HEK293 (cell line): ENCODE measurements at regions not wholly inside any gene's neighbourhood (a gene's known extent, or its start where the extent isn't known, plus 50 kb on each side); places are given as distances from the start of the nearest gene placed in this dataset.

Experiments
- CTCF ChIA-PET: fragments of 350-600 bp; formaldehyde crosslinking; extraction: SDS; loops from one replicate; lab custom pipeline; 2021; ENCODE audit warnings: antibody characterized with exemption; lab: Yijun Ruan, JAX
- POLR2A ChIA-PET: fragments of 300-600 bp; formaldehyde crosslinking; extraction: SDS; loops from one replicate; lab custom pipeline; 2020; ENCODE audit warnings: antibody characterized with exemption, inconsistent platforms; lab: Yijun Ruan, JAX
- H3K27ac ChIP-seq: fragments of 200-500 bp; sonication (Bioruptor generic); 2 replicates; pipeline ENCODE4 v1.5.1; 2014; ENCODE audit warnings: low read depth, low read length, control low read depth, inconsistent platforms; ENCODE audit errors: extremely low read depth
- H3K36me3 ChIP-seq, 2 experiments: fragments of 200-500 bp in 1 of 2; sonication (Bioruptor generic) in 1 of 2; 1 replicate in 1 of 2; 2 replicates in 1 of 2; pipeline ENCODE4 v1.5.1; 2014 to 2017; ENCODE audit warnings: inconsistent platforms in 2 of 2, low read length in 2 of 2; ENCODE audit not compliant: control insufficient read depth in 2 of 2, insufficient read depth in 1 of 2
- H3K4me1 ChIP-seq: fragments of 200-500 bp; sonication (Bioruptor generic); 2 replicates; pipeline ENCODE4 v1.5.1; 2014; ENCODE audit warnings: mild to moderate bottlenecking, low read length, inconsistent platforms; ENCODE audit not compliant: control insufficient read depth, insufficient read depth
- H3K4me3 ChIP-seq: 2 replicates; pipeline ENCODE4 v1.5.1; 2011; ENCODE audit warnings: low read depth, mild to moderate bottlenecking, control low read depth, low read length, moderate library complexity
- H3K9me3 ChIP-seq: fragments of 200-500 bp; sonication (Bioruptor generic); 2 replicates; pipeline ENCODE4 v1.5.1; 2014; ENCODE audit warnings: low read depth, low read length, inconsistent platforms; ENCODE audit not compliant: control insufficient read depth, insufficient read depth
- ATF2 ChIP-seq: fragments of 450-650 bp; formaldehyde crosslinking; IDR thresholded peaks from 2 replicates; pipeline ENCODE4 v1.5.1; 2016; ENCODE audit warnings: missing biosample characterization, missing genetic modification characterization, low read depth
- BCL11A ChIP-seq: fragments of 450-650 bp; formaldehyde crosslinking; IDR thresholded peaks from 2 replicates; pipeline ENCODE4 v1.5.1; 2016; ENCODE audit warnings: low read depth, missing biosample characterization, missing genetic modification characterization
- MZF1 ChIP-seq: fragments of 450-650 bp; formaldehyde crosslinking; IDR thresholded peaks from 2 replicates; pipeline ENCODE4 v1.5.1; 2017; ENCODE audit warnings: missing biosample characterization, missing genetic modification characterization, borderline replicate concordance
- PATZ1 ChIP-seq: fragments of 450-650 bp; formaldehyde crosslinking; IDR thresholded peaks from 2 replicates; pipeline ENCODE4 v1.5.1; 2016; ENCODE audit warnings: missing biosample characterization, missing genetic modification characterization
- SALL2 ChIP-seq: fragments of 450-650 bp; formaldehyde crosslinking; IDR thresholded peaks from 2 replicates; pipeline ENCODE4 v1.5.0; 2017; ENCODE audit warnings: missing biosample characterization, mild to moderate bottlenecking, missing genetic modification characterization, borderline replicate concordance
- ZNF112 ChIP-seq: fragments of 450-650 bp; formaldehyde crosslinking; IDR thresholded peaks from 2 replicates; pipeline ENCODE4 v1.5.0; 2017; ENCODE audit warnings: missing biosample characterization, missing genetic modification characterization
- ZNF146 ChIP-seq: fragments of 450-650 bp; formaldehyde crosslinking; IDR thresholded peaks from 2 replicates; pipeline ENCODE4 v1.5.1; 2016; ENCODE audit warnings: missing biosample characterization, missing genetic modification characterization
- ZNF174 ChIP-seq: fragments of 450-650 bp; formaldehyde crosslinking; IDR thresholded peaks from 2 replicates; pipeline ENCODE4 v1.5.0; 2017; ENCODE audit warnings: missing biosample characterization, mild to moderate bottlenecking, missing genetic modification characterization
- ZNF184 ChIP-seq: fragments of 450-650 bp; IDR thresholded peaks from 2 replicates; pipeline ENCODE4 v1.5.1; 2018; ENCODE audit warnings: missing biosample characterization, mild to moderate bottlenecking, missing genetic modification characterization
- ZNF2 ChIP-seq: fragments of 450-650 bp; formaldehyde crosslinking; IDR thresholded peaks from 2 replicates; pipeline ENCODE4 v1.5.1; 2016; ENCODE audit warnings: missing biosample characterization, missing genetic modification characterization
- ZNF239 ChIP-seq: fragments of 450-650 bp; formaldehyde crosslinking; IDR thresholded peaks from 2 replicates; pipeline ENCODE4 v1.5.1; 2016; ENCODE audit warnings: missing biosample characterization, missing genetic modification characterization
- ZNF366 ChIP-seq: fragments of 450-650 bp; formaldehyde crosslinking; conservative IDR thresholded peaks from 2 replicates; pipeline ENCODE4 v1.5.1; 2016; ENCODE audit warnings: missing biosample characterization, missing genetic modification characterization
- ZNF48 ChIP-seq: fragments of 450-650 bp; formaldehyde crosslinking; IDR thresholded peaks from 2 replicates; pipeline ENCODE4 v1.5.1; 2016; ENCODE audit warnings: missing biosample characterization, missing genetic modification characterization
- ZNF514 ChIP-seq: fragments of 450-650 bp; formaldehyde crosslinking; IDR thresholded peaks from 2 replicates; pipeline ENCODE4 v1.5.1; 2016; ENCODE audit warnings: missing biosample characterization, missing genetic modification characterization
- ZNF629 ChIP-seq: fragments of 450-650 bp; formaldehyde crosslinking; IDR thresholded peaks from 2 replicates; pipeline ENCODE4 v1.5.1; 2017; ENCODE audit warnings: missing biosample characterization, missing genetic modification characterization
- ZNF776 ChIP-seq: fragments of 450-650 bp; formaldehyde crosslinking; IDR thresholded peaks from 2 replicates; pipeline ENCODE4 v1.5.0; 2017; ENCODE audit warnings: missing biosample characterization, missing genetic modification characterization, borderline replicate concordance
- ZNF785 ChIP-seq: fragments of 450-650 bp; formaldehyde crosslinking; IDR thresholded peaks from 2 replicates; pipeline ENCODE4 v1.5.1; 2016; ENCODE audit warnings: missing biosample characterization, missing genetic modification characterization
- ZNF792 ChIP-seq: fragments of 450-650 bp; formaldehyde crosslinking; IDR thresholded peaks from 2 replicates; pipeline ENCODE4 v1.5.1; 2016; ENCODE audit warnings: missing biosample characterization, missing genetic modification characterization
- TF ChIP-seq, protein P1 (sequence below): fragments of 450-650 bp; formaldehyde crosslinking; IDR thresholded peaks from 2 replicates; pipeline ENCODE4; 2016; ENCODE audit warnings: missing biosample characterization, missing genetic modification characterization
- TF ChIP-seq, protein P2 (sequence below): fragments of 450-650 bp; formaldehyde crosslinking; IDR thresholded peaks from 2 replicates; pipeline ENCODE4 v1.5.1; 2016; ENCODE audit warnings: missing biosample characterization, missing genetic modification characterization
- TF ChIP-seq, protein P3 (sequence below): fragments of 450-650 bp; formaldehyde crosslinking; IDR thresholded peaks from 2 replicates; pipeline ENCODE4 v1.5.1; 2017; ENCODE audit warnings: missing biosample characterization, missing genetic modification characterization

- H3K4me1 ChIP-seq = no peaks in the 10 kb centered on the region
- CTCF ChIA-PET = interaction anchor here (0.6 kb wide), 2 partner anchors 207 to 278 kb away, joined by 3 to 4 read pairs; no protein-coding TSS in a partner anchor
- no peaks in the 10 kb centered on the region for H3K36me3 ChIP-seq
- POLR2A ChIA-PET = no interaction called here
- no peak overlapping the region for H3K4me3 ChIP-seq
- H3K9me3 ChIP-seq = no peaks in the 10 kb centered on the region
- no peak for TF ChIP-seq ZNF514 (tag by site-specific recombination)
- no peak for TF ChIP-seq ZNF366 (tag by site-specific recombination)
- no peak for TF ChIP-seq ZNF785 (tag by site-specific recombination)
- no peak for TF ChIP-seq ZNF2 (tag by site-specific recombination)
- TF ChIP-seq ZNF792 (tag by site-specific recombination) = no peak
- H3K27ac ChIP-seq = no peak overlapping the region
Observed at GRCh38 chr9:38337181-38337580, 55.3 kb upstream of the ALDH1B1 start.

DNA sequence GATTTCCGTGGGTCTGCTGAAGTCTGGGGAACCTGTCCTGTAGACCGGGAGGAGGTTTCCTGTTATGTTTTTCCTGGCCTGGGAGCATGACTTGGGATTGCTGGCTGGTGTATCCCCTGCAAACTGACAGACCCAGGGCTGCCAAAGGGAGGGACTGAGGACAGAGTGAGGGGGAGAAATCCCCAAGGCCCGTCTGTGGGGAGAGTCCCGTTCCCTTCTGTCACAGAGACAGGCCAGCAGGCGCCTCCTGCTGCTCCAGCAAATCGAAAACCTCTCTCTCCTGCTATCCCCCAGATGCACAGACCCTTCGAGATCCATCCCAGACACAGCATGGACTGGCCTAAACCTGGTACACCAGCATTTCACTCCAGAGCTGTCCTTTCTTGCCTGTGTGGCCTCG is 56.2 kb upstream of the ALDH1B1 start:
- TF ChIP-seq, protein P1, sequence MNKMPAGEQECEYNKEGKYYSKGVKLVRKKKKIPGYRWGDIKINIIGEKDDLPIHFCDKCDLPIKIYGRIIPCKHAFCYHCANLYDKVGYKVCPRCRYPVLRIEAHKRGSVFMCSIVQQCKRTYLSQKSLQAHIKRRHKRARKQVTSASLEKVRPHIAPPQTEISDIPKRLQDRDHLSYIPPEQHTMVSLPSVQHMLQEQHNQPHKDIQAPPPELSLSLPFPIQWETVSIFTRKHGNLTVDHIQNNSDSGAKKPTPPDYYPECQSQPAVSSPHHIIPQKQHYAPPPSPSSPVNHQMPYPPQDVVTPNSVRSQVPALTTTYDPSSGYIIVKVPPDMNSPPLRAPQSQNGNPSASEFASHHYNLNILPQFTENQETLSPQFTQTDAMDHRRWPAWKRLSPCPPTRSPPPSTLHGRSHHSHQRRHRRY (tag by site-specific recombination) = no peak
- no peak for TF ChIP-seq ZNF629 (tag by site-specific recombination)
- TF ChIP-seq ATF2 (tag by site-specific recombination) = no peak
- TF ChIP-seq SALL2 (tag by site-specific recombination) = no peak
- TF ChIP-seq, protein P2, sequence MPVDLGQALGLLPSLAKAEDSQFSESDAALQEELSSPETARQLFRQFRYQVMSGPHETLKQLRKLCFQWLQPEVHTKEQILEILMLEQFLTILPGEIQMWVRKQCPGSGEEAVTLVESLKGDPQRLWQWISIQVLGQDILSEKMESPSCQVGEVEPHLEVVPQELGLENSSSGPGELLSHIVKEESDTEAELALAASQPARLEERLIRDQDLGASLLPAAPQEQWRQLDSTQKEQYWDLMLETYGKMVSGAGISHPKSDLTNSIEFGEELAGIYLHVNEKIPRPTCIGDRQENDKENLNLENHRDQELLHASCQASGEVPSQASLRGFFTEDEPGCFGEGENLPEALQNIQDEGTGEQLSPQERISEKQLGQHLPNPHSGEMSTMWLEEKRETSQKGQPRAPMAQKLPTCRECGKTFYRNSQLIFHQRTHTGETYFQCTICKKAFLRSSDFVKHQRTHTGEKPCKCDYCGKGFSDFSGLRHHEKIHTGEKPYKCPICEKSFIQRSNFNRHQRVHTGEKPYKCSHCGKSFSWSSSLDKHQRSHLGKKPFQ (tag by site-specific recombination) = no peak
- TF ChIP-seq ZNF48 = no peak
- CTCF ChIA-PET = no interaction called here

DNA sequence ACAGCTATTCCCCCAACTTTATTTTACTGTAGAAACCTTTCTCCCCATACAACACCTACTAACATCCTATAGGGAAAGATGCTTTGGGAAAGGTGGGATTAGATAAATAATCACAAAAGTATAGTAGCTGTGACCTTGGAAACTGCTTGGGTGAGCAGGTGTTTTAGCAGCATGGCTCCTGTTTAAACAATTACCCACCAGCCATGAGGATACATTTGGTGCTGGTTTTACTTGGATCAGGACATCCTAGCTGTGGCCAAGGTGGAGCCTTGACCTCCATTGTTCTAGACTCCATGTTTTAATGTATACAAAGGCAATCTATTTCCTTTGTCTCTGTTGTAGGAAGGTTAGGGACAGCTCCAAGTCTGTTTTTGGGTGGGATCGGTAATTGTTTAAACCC is 56.8 kb upstream of the ALDH1B1 start:
- H3K4me1 ChIP-seq = no peaks in the 10 kb centered on the region
- ChIA-PET POLR2A (no interaction called here), CTCF (interaction anchor here (1.1 kb wide), 1 partner anchor 13 kb away, joined by 3 read pairs; no protein-coding TSS in a partner anchor)
- H3K9me3 ChIP-seq = no peaks in the 10 kb centered on the region
- H3K4me3 ChIP-seq = no peak overlapping the region
- H3K27ac ChIP-seq = no peak overlapping the region
- no peaks in the 10 kb centered on the region for H3K36me3 ChIP-seq
- TF ChIP-seq ZNF112 (tag by site-specific recombination) (no peak), ZNF184 (tag by site-specific recombination) (no peak), ZNF239 (no peak), MZF1 (tag by site-specific recombination) (no peak), ZNF174 (tag by site-specific recombination) (no peak), BCL11A (tag by site-specific recombination) (no peak), ZNF776 (tag by site-specific recombination) (no peak), ZNF146 (tag by site-specific recombination) (no peak), PATZ1 (tag by site-specific recombination) (no peak)
- TF ChIP-seq, protein P2 (tag by site-specific recombination) = no peak
- TF ChIP-seq, protein P3, sequence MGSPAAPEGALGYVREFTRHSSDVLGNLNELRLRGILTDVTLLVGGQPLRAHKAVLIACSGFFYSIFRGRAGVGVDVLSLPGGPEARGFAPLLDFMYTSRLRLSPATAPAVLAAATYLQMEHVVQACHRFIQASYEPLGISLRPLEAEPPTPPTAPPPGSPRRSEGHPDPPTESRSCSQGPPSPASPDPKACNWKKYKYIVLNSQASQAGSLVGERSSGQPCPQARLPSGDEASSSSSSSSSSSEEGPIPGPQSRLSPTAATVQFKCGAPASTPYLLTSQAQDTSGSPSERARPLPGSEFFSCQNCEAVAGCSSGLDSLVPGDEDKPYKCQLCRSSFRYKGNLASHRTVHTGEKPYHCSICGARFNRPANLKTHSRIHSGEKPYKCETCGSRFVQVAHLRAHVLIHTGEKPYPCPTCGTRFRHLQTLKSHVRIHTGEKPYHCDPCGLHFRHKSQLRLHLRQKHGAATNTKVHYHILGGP = no peak

More for the DNA sequence above, 56.2 kb upstream of the ALDH1B1 start:
- Histone ChIP-seq H3K9me3 (no peaks in the 10 kb centered on the region), H3K4me1 (no peaks in the 10 kb centered on the region), H3K4me3 (no peak overlapping the region), H3K36me3 (no peaks in the 10 kb centered on the region), H3K27ac (no peak overlapping the region)
- POLR2A ChIA-PET = no interaction called here
